ENCODE measurements at regions not wholly inside any gene's neighbourhood (a gene's known extent, or its start where the extent isn't known, plus 50 kb on each side); places are given as distances from the start of the nearest gene placed in this dataset.

- no peak for DNase-seq
Measured at GRCh38 chr4:166274775-166275174, 401.7 kb downstream of the TLL1 start.

- DNase-seq: no peak
Measured at GRCh38 chr4:166277401-166277800, 404.4 kb downstream of the TLL1 start.

- DNase-seq: no peak
Measured at GRCh38 chr4:166277853-166278252, 404.8 kb downstream of the TLL1 start.

GRCh38 chr4:166279261-166279660 lies 406.2 kb downstream of the TLL1 start:
- no peak for DNase-seq

GRCh38 chr4:166280642-166281041 lies 407.6 kb downstream of the TLL1 start:
- no peak for DNase-seq

- DNase-seq: no peak
Measured at GRCh38 chr4:166282081-166282770, 409.2 kb downstream of the TLL1 start.

- no peak for DNase-seq
Measured at GRCh38 chr4:166284221-166284620, 411.2 kb downstream of the TLL1 start.

- no peak for DNase-seq
Measured at GRCh38 chr4:166290426-166290825, 417.4 kb downstream of the TLL1 start.

- no peak for DNase-seq
Measured at GRCh38 chr4:166293556-166293955, 420.5 kb downstream of the TLL1 start.

GRCh38 chr4:166301266-166301665 lies 428.2 kb downstream of the TLL1 start:
- no peak for DNase-seq

GRCh38 chr4:166308647-166309046 lies 435.6 kb downstream of the TLL1 start:
- DNase-seq: no peak

- no peak for DNase-seq
Measured at GRCh38 chr4:166309286-166309685, 436.2 kb downstream of the TLL1 start.

- DNase-seq: no peak
Measured at GRCh38 chr4:166311169-166311568, 438.1 kb downstream of the TLL1 start.

GRCh38 chr4:166312166-166312565 lies 439.1 kb downstream of the TLL1 start:
- DNase-seq: no peak

GRCh38 chr4:166314902-166315301 lies 441.9 kb downstream of the TLL1 start:
- no peak for DNase-seq

- no peak for DNase-seq
Measured at GRCh38 chr4:166315721-166316467, 442.9 kb downstream of the TLL1 start.

GRCh38 chr4:166318810-166319525 lies 445.9 kb downstream of the TLL1 start:
- DNase-seq: no peak

GRCh38 chr4:166323250-166323649 lies 450.2 kb downstream of the TLL1 start:
- no peak for DNase-seq

- peak; percentile 61 for DNase-seq
Measured at GRCh38 chr4:166324321-166324720, 451.3 kb downstream of the TLL1 start.

- DNase-seq: no peak
Measured at GRCh38 chr4:166335256-166335938, 462.4 kb downstream of the TLL1 start.

- no peak for DNase-seq
Measured at GRCh38 chr4:166341992-166342391, 469.0 kb downstream of the TLL1 start.

GRCh38 chr4:166363198-166363597 lies 490.2 kb downstream of the TLL1 start:
- DNase-seq: no peak

- DNase-seq: no peak
Measured at GRCh38 chr4:166366012-166366411, 493.0 kb downstream of the TLL1 start.
